OCI-M2 (cell line): ENCODE measurements at regions not wholly inside any gene's neighbourhood (a gene's known extent, or its start where the extent isn't known, plus 50 kb on each side); places are given as distances from the start of the nearest gene placed in this dataset.

Source experiments
- DNase-seq: peaks from one replicate; lab custom pipeline; 2025; ENCODE audit not compliant: unreplicated experiment; lab: John Stamatoyannopoulos, UW

DNA sequence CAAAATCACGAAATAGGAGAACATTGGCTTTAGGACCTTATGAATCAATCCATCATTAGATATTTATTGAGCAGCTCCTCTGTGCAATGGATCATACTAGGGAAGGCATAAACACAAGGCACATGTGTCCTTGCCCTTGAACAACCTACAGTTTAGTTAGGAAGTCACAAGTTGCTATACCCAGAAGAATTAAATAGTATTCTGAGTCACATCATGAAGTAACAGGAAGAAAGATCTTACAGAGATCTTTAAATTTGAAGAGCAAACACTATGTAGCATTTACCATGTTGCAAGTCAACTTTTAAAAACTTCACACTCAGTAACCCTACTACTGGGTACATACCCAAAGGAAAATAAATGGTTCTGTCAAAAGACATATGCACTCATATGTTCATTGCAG is 355.2 kb upstream of the SLC14A2 start:
- DNase-seq, result no peak

DNA sequence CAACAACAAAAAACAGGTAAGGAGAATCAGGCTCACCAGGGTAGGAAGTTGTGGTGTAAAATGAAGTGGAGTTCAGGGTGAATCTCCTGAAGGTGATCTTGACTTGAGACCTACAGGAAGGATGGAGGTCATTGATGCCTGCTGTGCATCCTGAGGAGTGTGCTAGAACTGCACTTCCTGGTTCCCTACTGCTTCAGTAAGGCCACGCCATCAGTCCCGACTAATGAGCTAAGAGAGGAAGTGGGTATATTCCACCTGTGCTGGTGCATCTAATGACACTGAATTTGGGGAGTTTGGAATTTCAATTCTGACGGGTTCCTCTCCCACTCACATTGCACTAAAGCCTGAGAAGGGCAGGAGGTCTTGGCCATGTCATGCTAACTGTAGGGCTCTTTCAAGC is 349.3 kb upstream of the SLC14A2 start:
- DNase-seq, result no peak

GRCh38 chr18:45267622-45268021 is 347.7 kb upstream of the SLC14A2 start:
- DNase-seq, result no peak

DNA sequence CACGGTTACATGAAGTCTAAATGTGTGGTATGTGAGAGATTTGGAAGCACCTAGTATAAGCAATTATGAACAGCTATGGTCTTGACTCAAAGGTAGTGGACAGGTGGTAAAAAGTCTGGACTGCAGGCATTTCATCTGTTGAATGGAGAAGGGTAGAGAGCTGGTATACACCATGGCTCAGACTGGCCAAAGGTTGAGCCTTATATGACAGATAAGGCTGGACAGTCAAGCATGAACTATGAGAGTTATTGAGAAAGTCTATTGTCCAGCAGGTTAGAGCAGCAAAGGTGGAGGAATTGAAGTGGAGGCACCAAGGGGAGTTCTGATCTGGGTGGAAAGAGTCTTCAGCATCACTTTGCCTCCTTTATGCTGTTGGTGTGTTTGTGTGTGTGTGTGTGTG is 346.7 kb upstream of the SLC14A2 start:
- DNase-seq, result no peak

DNA sequence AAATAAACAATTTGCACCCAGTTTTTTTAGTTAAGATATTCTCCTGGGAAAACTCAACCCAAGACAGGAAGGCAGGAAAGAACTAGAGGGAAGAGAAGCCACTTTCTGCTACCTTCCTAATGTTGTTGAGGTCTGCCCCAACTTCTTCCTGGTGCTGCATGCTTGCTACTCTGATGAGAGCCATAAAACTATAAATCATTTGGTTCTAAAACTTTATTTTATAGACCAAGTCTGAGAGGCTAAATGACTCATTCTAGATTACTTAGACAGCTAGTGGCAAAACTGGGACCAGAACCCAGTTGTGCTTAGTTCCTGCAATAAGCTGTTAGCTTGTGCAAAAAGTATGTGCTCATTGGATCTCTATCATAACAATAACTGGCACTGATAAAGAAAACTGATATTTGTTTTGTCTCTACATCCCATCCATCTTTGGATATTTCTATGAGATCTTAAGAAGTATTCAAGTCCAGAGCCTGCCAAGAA is 344.9 kb upstream of the SLC14A2 start:
- DNase-seq, result no peak

DNA sequence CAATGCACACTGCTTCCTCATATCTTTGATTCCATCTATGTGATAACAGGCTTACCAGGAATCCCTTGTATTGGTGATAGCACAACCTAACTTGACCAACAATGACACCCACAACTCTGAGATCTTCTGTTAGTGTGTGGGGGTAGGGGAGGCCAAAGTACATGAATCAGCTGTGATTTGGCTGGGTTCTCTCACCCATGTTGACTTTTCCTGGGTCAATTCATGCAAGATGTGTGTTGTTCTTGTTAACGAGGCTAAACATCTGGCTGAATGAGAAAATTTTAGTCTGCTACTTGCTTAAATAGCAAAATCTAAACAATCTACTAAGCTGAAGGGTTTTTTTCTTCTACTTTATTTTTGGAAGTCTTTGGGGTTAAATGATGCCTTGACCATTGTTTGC is 341.2 kb upstream of the SLC14A2 start:
- no peak for DNase-seq

DNA sequence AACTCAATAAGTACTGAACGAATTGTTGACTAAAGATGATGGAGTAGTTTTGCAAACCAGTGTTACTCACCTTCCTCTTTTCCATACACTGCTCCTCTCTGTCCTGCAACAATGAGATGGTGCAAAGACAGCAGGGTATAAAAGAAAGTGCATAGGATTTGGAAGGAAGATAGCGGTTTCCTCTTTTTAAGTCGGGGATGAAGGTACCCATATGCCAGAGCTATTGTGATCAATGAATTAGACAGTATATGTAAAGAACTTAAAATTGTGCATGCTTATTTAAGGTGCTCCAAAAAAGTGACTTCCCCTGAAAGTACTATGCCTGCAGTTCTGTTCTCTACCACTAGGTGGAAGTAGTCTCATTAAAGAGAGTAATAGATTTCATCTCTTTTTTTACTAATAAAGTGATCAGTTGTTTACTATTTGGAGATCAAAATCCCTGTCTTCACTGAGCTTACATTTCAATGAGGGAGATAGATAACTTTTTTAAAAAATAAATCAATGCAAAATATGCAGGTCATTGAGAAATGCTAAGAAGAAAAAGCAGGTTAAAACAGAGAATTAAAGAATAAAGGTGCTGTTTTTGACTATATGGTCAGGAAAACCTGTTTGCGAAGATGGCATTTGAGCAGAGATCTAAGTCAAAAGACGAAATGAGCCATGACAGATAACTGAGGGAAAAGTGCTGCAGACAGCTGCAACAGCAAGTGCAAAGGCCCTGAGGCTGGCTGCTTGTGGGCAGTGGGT is 339.7 kb upstream of the SLC14A2 start:
- no peak for DNase-seq

DNA sequence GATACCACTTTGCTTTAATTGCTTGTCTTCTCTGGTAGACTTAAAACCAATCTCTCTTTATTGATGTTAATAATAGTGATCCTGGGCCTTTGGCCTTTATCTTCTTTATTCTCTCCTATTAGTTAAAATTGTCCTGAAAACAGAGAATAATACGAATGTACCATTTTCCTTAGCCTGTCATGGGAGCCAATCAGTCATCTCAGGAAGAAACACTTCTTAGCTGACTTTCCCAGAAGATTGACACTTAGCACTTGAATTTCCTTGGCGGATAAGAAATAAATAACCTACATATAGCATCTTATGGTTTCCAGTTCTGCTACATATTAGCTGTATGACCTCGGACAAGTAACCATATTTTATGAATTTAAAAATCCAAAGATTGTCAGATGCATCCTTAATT is 338.4 kb upstream of the SLC14A2 start:
- no peak for DNase-seq

DNA sequence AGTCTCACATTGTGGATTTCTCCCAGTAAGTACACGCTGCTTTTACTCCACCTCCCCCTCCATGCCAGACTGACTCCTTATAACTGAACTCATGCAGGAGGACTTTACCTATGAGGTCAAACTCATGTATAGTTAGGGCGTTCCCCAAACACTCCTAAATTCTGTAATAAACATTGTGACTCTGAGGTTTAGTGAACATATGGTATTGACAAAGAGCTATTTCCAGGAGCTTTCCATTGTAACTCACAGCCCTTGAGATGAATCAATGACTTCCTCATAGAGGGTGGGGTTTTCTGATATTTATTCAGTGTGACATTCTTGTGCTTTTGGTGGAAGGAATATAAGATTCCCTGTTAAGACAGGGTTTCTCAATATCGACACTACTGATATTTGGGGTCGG is 337.4 kb upstream of the SLC14A2 start:
- no peak for DNase-seq

GRCh38 chr18:45280481-45281276 is 334.6 kb upstream of the SLC14A2 start:
- no peak for DNase-seq

GRCh38 chr18:45282101-45282812 is 333.0 kb upstream of the SLC14A2 start:
- no peak for DNase-seq

GRCh38 chr18:45284174-45284573 is 331.1 kb upstream of the SLC14A2 start:
- DNase-seq, result no peak

DNA sequence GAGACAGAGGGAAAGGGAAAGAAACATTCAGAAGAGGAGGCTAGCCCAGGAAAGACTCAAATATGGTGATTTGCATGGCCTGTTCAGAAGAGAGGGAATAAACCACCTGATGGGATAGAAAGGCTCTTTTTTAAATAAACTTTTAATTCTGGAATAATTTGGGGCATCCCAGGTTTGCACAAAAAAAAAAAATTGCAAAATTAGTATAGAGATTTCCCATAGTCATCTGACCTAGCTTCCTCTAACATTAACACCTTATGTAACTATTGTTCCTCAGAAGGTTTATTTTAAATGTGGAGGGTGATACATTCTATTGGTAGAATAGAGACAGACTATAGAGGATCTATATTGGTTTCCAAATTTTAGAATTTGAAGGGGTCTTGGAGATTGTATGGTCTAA is 330.4 kb upstream of the SLC14A2 start:
- no peak for DNase-seq

- DNase-seq, result no peak
These were observed 330.0 kb upstream of the SLC14A2 start for GRCh38 chr18:45285251-45285650.

GRCh38 chr18:45286431-45286830 is 328.8 kb upstream of the SLC14A2 start:
- DNase-seq, result no peak

- no peak for DNase-seq
These were observed 327.7 kb upstream of the SLC14A2 start for GRCh38 chr18:45287531-45287930.

DNA sequence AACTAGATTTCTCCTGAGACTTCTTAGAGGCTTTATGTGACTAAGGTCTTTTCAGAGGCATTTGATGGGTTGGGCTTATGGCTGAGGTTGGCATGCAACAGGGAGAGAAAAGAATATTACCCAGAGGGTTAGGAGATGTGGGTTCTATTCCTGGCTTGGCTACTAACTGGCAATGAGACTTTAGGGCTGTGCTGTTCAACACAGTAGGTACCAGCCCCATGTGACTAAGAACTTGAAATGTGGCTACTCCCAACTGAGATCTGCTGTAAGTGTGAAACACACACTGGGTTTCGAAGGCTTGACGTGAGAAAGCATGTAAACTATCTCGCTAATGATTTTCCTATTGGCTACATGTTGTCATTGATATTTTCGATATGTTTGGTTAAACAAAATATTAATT is 324.9 kb upstream of the SLC14A2 start:
- no peak for DNase-seq

DNA sequence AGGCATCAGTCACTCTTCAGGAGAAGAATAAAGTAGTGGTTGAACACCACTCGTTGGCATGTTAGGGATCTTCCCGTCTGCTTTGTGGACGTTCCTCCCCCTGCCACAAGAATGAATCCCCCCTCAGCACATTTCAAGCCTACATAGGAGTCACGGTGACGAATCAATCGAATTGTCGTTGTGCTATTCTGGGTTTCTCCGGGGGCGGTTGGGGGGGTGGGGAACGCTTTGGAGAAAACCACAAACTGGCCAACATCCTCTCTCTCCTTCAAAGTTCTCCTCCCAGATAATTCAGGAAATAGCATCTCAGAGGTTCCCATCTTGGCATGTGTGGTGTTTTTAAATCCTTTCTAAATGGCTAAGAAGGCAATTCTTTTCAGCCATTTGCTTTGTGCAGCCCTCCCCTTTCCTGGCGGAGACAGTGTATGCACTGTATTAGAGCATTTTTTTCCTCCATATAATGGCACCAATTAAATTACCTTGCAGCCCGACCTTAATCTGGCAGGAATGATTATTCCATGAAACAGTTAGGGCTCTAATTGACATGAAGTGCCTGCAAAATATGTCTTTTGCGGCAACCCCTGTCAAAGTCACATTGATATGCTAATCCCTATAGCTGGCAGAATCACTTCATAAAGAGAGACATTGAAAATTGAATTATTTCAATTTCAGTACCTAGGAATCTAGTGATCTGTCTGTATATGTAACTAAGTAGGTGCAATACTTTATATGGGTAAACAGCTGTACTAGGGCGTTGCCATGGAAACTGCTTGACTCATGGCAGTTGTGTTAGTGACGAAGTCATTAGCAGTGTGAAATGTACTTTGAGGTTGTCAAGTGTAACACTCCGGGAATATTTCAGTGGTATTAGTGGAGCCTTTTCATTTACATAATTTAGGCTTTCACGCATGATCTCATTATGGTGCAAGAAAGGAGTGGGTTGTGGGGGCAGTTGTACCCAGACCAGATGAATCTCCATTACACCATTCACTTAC is 323.4 kb upstream of the SLC14A2 start:
- DNase-seq, result no peak

- no peak for DNase-seq
These were observed 319.9 kb upstream of the SLC14A2 start for GRCh38 chr18:45295388-45295787.

DNA sequence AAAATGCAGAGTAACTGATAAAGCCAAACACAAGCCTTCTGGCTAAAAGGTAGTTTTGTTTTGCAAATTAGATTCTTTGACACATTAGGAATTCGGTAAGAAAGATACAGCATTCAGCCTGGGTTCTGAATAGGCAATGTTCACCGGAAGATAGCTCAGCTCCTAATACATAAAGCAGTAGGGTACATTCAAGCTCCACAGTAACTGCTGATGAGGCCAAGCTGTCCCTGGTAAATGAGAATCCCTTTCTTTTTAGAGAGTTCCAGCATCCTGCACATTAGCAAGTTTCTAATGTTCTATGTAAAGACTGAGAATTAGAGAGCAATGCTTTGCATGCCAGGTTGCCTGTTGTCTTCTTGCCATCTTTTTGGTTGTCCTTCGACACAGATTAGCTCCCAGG is 316.3 kb upstream of the SLC14A2 start:
- no peak for DNase-seq

- no peak for DNase-seq
These were observed 312.2 kb upstream of the SLC14A2 start for GRCh38 chr18:45303026-45303425.
